ENCODE measurements at regions not wholly inside any gene's neighbourhood (a gene's known extent, or its start where the extent isn't known, plus 50 kb on each side); places are given as distances from the start of the nearest gene placed in this dataset.

- TF ChIP-seq SMAD3 (CRISPR knock-in tag; IDR thresholded peaks at IDR 0.05; ENCODE audit: borderline replicate concordance) (no peak), ELF4 (CRISPR knock-in tag; IDR thresholded peaks at IDR 0.05; ENCODE audit: low read depth) (no peak)
Observed at GRCh38 chr2:215751200-215751910, 262.0 kb downstream of the MREG start (continued).

DNA sequence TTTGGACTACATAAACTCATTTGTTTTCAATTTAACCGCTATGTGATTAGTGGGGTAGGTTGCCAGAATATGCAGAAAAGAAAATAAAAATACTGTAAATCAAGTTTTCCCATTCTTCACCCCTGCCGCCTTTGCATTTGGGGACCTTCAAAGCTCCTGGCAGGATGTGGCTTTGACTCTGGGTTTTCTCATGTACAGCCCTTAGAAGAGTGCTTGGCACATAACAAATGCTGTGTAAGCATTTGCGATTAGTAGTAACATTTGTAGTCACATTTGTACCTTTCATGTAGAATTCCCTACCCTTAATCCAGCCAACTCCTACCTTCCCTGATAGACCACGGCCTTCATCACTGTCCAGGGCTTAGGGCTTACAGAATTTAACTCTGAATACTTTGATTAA, 262.6 kb downstream of the MREG start:
- Mint-ChIP-seq H3K27me3 (ENCODE audit: low read depth) (no peaks in the 10 kb centered on the region), H3K9me3 (no peaks in the 10 kb centered on the region; the same call in 1 of the 2 replicates), H3K36me3 (no peaks in the 10 kb centered on the region), H3K4me3 (no peak overlapping the region), H3K27ac (no peak overlapping the region), H3K4me1 (no peaks in the 10 kb centered on the region)
- ChIA-PET CTCF (interaction anchor here (1.4 kb wide), 1 partner anchor 15 kb away, joined by 4 read pairs; no protein-coding TSS in a partner anchor), POLR2A (no interaction called here)
- DNase-seq (ENCODE audit: low spot score) (no peak), ATAC-seq (no peak)
- TF ChIP-seq EMX1 (CRISPR knock-in tag; IDR thresholded peaks at IDR 0.05) (no peak), GRHL2 (CRISPR knock-in tag; IDR thresholded peaks at IDR 0.05; ENCODE audit: insufficient replicate concordance, severe bottlenecking) (no peak), IRF2 (CRISPR knock-in tag; IDR thresholded peaks at IDR 0.05; ENCODE audit: borderline replicate concordance, low read depth) (no peak), JAZF1 (CRISPR knock-in tag; IDR thresholded peaks at IDR 0.05) (no peak), ERG (CRISPR knock-in tag; IDR thresholded peaks at IDR 0.05) (no peak), RELA (CRISPR knock-in tag; IDR thresholded peaks at IDR 0.05; ENCODE audit: borderline replicate concordance) (no peak), ESRRA (CRISPR knock-in tag; IDR thresholded peaks at IDR 0.05; ENCODE audit: borderline replicate concordance) (no peak), SMAD4 (CRISPR knock-in tag; IDR thresholded peaks at IDR 0.05) (no peak), FOXP4 (CRISPR knock-in tag; IDR thresholded peaks at IDR 0.05) (no peak), GABPB1 (CRISPR knock-in tag; IDR thresholded peaks at IDR 0.05) (no peak), ETV6 (CRISPR knock-in tag; IDR thresholded peaks at IDR 0.05) (no peak), CBFB (CRISPR knock-in tag; IDR thresholded peaks at IDR 0.05; ENCODE audit: low read depth) (no peak), TEAD4 (CRISPR knock-in tag; IDR thresholded peaks at IDR 0.05) (no peak), OVOL2 (CRISPR knock-in tag; IDR thresholded peaks at IDR 0.05; ENCODE audit: borderline replicate concordance) (no peak), NFYB (CRISPR knock-in tag; conservative IDR thresholded peaks at IDR 0.05; ENCODE audit: low read depth) (no peak), PRRX2 (CRISPR knock-in tag; IDR thresholded peaks at IDR 0.05) (no peak), AFF4 (CRISPR knock-in tag; IDR thresholded peaks at IDR 0.05; ENCODE audit: borderline replicate concordance) (no peak)
- TF ChIP-seq, protein P1, sequence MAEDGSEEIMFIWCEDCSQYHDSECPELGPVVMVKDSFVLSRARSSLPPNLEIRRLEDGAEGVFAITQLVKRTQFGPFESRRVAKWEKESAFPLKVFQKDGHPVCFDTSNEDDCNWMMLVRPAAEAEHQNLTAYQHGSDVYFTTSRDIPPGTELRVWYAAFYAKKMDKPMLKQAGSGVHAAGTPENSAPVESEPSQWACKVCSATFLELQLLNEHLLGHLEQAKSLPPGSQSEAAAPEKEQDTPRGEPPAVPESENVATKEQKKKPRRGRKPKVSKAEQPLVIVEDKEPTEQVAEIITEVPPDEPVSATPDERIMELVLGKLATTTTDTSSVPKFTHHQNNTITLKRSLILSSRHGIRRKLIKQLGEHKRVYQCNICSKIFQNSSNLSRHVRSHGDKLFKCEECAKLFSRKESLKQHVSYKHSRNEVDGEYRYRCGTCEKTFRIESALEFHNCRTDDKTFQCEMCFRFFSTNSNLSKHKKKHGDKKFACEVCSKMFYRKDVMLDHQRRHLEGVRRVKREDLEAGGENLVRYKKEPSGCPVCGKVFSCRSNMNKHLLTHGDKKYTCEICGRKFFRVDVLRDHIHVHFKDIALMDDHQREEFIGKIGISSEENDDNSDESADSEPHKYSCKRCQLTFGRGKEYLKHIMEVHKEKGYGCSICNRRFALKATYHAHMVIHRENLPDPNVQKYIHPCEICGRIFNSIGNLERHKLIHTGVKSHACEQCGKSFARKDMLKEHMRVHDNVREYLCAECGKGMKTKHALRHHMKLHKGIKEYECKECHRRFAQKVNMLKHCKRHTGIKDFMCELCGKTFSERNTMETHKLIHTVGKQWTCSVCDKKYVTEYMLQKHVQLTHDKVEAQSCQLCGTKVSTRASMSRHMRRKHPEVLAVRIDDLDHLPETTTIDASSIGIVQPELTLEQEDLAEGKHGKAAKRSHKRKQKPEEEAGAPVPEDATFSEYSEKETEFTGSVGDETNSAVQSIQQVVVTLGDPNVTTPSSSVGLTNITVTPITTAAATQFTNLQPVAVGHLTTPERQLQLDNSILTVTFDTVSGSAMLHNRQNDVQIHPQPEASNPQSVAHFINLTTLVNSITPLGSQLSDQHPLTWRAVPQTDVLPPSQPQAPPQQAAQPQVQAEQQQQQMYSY (CRISPR knock-in tag; IDR thresholded peaks at IDR 0.05): no peak
- TF ChIP-seq, protein P2, sequence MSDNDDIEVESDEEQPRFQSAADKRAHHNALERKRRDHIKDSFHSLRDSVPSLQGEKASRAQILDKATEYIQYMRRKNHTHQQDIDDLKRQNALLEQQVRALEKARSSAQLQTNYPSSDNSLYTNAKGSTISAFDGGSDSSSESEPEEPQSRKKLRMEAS (CRISPR knock-in tag; IDR thresholded peaks at IDR 0.05): no peak
